Heart left ventricle (tissue), 16 donors: ENCODE measurements at regions not wholly inside any gene's neighbourhood (a gene's known extent, or its start where the extent isn't known, plus 50 kb on each side); places are given as distances from the start of the nearest gene placed in this dataset.

Experiments used
- ATAC-seq, 4 donors: fragments of 200-7000 bp; cut with Tn5 transposase; one replicate each; pipeline ENCODE4 v1.9.1; 2020 to 2022; ENCODE audit warnings: moderate library complexity in 4 of 4, mild to moderate bottlenecking in 3 of 4, moderate number of reproducible peaks in 1 of 4
- DNase-seq, 5 donors: peaks; one replicate each; pipeline ENCODE4 v3.0.0-alpha.2; 2020
- H3K27ac ChIP-seq, 12 donors: fragments of 200-600 bp; sonication (generic) in 4 of 12; one replicate each; pipeline versions ENCODE4 v1.5.0 to v1.8.0; 2016 to 2022; ENCODE audit warnings: mild to moderate bottlenecking in 2 of 12
- H3K27me3 ChIP-seq, 9 donors: fragments of 200-600 bp; sonication (generic) in 2 of 9; one replicate each; pipeline versions ENCODE4 v1.5.1 to v1.8.0; 2016 to 2022; ENCODE audit warnings: mild to moderate bottlenecking in 3 of 9
- H3K36me3 ChIP-seq, 9 donors: fragments of 200-600 bp; sonication (generic) in 2 of 9; one replicate each; pipeline versions ENCODE4 v1.5.0 to v1.8.0; 2018 to 2022; ENCODE audit warnings: mild to moderate bottlenecking in 2 of 9
- H3K4me1 ChIP-seq, 12 donors: fragments of 200-600 bp; sonication (generic) in 4 of 12; one replicate each; pipeline versions ENCODE4 v1.5.0 to v1.8.0; 2016 to 2022; ENCODE audit warnings: mild to moderate bottlenecking in 3 of 12
- H3K4me3 ChIP-seq, 12 donors: fragments of 200-600 bp; sonication (generic) in 4 of 12; one replicate each; pipeline versions ENCODE4 v1.5.0 to v1.8.0; 2017 to 2022; ENCODE audit warnings: mild to moderate bottlenecking in 9 of 12, moderate library complexity in 4 of 12
- H3K9me3 ChIP-seq, 12 donors: fragments of 200-600 bp; sonication (generic) in 4 of 12; one replicate each; pipeline versions ENCODE4 v1.5.0 to v1.8.0; 2016 to 2022; ENCODE audit warnings: mild to moderate bottlenecking in 1 of 12
- POLR2A ChIP-seq, 2 donors: fragments of 450-650 bp; IDR thresholded peaks; one replicate each; pipeline ENCODE4 v1.6.1; 2017; ENCODE audit warnings: antibody characterized with exemption in 2 of 2, mild to moderate bottlenecking in 2 of 2, moderate library complexity in 2 of 2
- WGBS, 4 donors: extraction: QIAGEN DNeasy Blood & Tissue Kit in 2 of 4; methylation state at CpG; one replicate each; pipeline versions ENCODE4 v1.1.5 to v1.1.7; 2013 to 2018; 5-methylcytosine and 5-hydroxymethylcytosine counted together
- intact Hi-C, 10 donors: fragments of 100-400 bp; cut with DNase I; formaldehyde crosslinking; loops; one replicate each; pipeline versions ENCODE4 v1.11.1 to v1.14.2; 2022
- TF ChIP-seq, protein P1 (sequence below), 12 donors: fragments of 200-600 bp; sonication (generic) in 4 of 12; IDR thresholded peaks; one replicate each; pipeline versions ENCODE4 v1.5.0 to v1.8.0; 2018 to 2022; ENCODE audit warnings: antibody characterized with exemption in 12 of 12, mild to moderate bottlenecking in 5 of 12
- donor health status: ischemic (EF 13 %, LVEDD 7.1; RV severe dilation, severe dysfunction).
- donor health status: healthy with polysubstance abuse.
- donor health status: DM: no; HTN: yes; CAD: no.
- donor health status: DM: no; HTN: no; CAD: no.
- donor health status: ischemic (EF 25% LVEDD 6.9; RV normal size, moderate dysfunction).
- donor health status: ischemic (EF 25% LVEDD 5.7; RV mildly dilated, moderate dysfunction).
- donor health status: healthy.
- donor health status: DM: yes; HTN: yes; CAD: no.
- donor health status: ischemic (EF 35%, LVEDD 5.7; RV mildly dilated, moderate dysfunction).
- donor health status: nonischemic (EF 11% LVEDD 7.7; RV severe dilation, severe dysfunction).
- donor health status: DM: yes; HTN: yes; CAD: no.
- donor health status: PGD.
- donor health status: ischemic (EF 29% LVEDD 5.4; RV normal size, mild dysfunction).
- donor health status: nonischemic (EF 23%, LVEDD 6.1; RV moderate dilation, normal function).

DNA sequence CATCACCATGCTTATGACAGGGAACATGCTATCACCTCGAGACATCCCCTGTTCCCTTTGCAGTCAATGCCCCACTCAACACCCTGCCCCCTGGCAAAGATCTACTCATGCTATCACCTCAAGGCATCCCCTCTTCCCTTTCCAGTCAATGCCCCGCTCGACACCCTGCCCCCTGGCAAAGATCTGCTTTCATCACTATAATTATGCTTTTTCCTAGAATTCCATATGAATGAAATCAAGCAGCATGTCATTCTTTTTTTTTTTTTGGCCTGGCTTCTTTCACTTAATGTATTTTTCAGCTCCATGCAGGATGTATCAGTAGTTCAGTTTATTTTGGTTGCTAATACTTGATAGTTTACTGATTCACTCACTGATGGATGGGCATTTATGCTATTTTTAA lies 554.9 kb downstream of the CDH26 start:
- TF ChIP-seq POLR2A (IDR thresholded peaks at IDR 0.05) = no peak
- TF ChIP-seq, protein P1, sequence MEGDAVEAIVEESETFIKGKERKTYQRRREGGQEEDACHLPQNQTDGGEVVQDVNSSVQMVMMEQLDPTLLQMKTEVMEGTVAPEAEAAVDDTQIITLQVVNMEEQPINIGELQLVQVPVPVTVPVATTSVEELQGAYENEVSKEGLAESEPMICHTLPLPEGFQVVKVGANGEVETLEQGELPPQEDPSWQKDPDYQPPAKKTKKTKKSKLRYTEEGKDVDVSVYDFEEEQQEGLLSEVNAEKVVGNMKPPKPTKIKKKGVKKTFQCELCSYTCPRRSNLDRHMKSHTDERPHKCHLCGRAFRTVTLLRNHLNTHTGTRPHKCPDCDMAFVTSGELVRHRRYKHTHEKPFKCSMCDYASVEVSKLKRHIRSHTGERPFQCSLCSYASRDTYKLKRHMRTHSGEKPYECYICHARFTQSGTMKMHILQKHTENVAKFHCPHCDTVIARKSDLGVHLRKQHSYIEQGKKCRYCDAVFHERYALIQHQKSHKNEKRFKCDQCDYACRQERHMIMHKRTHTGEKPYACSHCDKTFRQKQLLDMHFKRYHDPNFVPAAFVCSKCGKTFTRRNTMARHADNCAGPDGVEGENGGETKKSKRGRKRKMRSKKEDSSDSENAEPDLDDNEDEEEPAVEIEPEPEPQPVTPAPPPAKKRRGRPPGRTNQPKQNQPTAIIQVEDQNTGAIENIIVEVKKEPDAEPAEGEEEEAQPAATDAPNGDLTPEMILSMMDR (IDR thresholded peaks at IDR 0.05) = no peak
- ATAC-seq (no peak), DNase-seq (no peak)
- Histone ChIP-seq H3K4me3 (no peak overlapping the region), H3K4me1 (no peaks in the 10 kb centered on the region), H3K27me3 (no peaks in the 10 kb centered on the region), H3K9me3 (peaks cover 0 to 4% (median 0%) of the 10 kb centered on the region in 12 donors), H3K27ac (no peak overlapping the region), H3K36me3 (no peaks in the 10 kb centered on the region)
- WGBS, 4 donors = 53 to 68% (median 66%) methylated on average over 3 of the region's 3 CpGs
- intact Hi-C loops = no loop called here

DNA sequence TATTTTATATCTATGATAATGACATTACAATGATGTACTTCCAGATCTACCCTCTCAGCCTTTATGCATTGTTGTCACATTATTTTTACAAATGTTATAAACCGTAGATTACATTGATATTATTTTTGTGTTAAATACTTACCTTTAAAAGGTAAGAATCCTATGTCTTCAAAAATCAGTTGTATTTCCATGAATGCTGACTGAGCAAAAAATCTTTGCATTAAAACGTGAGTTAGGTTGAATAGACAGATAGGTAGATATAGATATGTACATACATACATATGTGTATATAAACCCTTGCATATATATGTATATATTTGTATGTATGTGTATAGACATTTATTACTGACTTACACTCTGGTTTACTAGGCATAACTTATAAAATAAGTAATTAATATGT lies 558.2 kb downstream of the CDH26 start:
- peaks cover 0 to 5% (median 0%) of the 10 kb centered on the region in 9 donors for H3K27me3 ChIP-seq

DNA sequence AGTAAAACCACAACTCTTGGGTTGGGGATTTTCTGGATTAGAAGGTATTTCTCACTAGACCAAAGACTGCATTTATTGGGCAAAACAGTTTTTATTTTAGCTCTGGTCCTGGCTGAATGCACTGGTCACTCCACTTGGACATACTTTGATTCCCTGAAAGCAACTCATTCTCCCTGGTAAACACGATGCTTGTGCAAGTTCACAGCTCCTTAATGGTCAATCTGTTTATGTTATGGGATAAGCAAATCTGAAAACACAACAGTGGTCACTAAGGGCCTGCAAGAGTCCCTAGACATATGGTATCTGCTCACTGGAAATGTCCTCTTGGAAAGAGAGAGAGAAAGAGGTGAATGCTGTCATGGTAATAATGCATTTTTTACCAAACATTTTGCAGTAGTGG lies 559.8 kb downstream of the CDH26 start:
- TF ChIP-seq, protein P1 (IDR thresholded peaks at IDR 0.05) = no peak
- TF ChIP-seq POLR2A (IDR thresholded peaks at IDR 0.05) = no peak
- ATAC-seq (no peak), DNase-seq (no peak)
- intact Hi-C loops = no loop called here
- Histone ChIP-seq H3K27me3 (peaks cover 0 to 5% (median 0%) of the 10 kb centered on the region in 9 donors), H3K36me3 (no peaks in the 10 kb centered on the region), H3K4me3 (no peak overlapping the region), H3K4me1 (no peaks in the 10 kb centered on the region), H3K27ac (no peak overlapping the region), H3K9me3 (peaks cover 0 to 4% (median 0%) of the 10 kb centered on the region in 12 donors)
- 65 to 87% (median 83%) methylated on average over 1 of the region's 1 CpG for WGBS, 4 donors

More for the DNA sequence above, 558.2 kb downstream of the CDH26 start:
- ATAC-seq (no peak), DNase-seq (no peak)
- intact Hi-C loops = no loop called here
- Histone ChIP-seq H3K9me3 (peaks cover 0 to 4% (median 0%) of the 10 kb centered on the region in 12 donors), H3K27ac (no peak overlapping the region), H3K36me3 (no peaks in the 10 kb centered on the region), H3K4me3 (no peak overlapping the region), H3K4me1 (no peaks in the 10 kb centered on the region)
- 79 to 88% (median 86%) methylated on average over 2 of the region's 2 CpGs for WGBS, 4 donors
- TF ChIP-seq, protein P1 (IDR thresholded peaks at IDR 0.05) = no peak
- TF ChIP-seq POLR2A (IDR thresholded peaks at IDR 0.05) = no peak

DNA sequence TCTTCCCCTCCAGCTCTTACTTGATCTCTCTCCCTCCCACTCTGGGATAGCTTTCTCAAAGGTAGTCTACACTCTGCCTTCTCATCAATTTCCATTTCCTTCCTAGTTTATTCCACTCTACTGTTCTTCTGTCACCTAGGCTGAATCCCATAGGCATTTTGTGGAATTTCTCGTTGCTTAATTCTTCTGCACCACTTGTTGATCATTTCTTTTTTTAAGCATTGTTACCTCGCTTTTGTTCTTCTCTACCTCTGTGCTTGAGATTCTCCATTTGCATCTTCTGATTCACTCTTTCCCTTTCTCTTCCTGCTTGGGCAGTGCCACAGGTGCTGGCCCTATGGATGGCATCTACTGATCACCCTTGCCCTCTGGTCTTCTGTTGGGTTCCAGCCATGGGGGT lies 567.2 kb downstream of the CDH26 start:
- DNase-seq = no peak
- H3K27ac ChIP-seq = no peak overlapping the region
- no peak overlapping the region for H3K4me3 ChIP-seq
- no peaks in the 10 kb centered on the region for H3K9me3 ChIP-seq
- H3K36me3 ChIP-seq = no peaks in the 10 kb centered on the region
- intact Hi-C loops = no loop called here
- H3K27me3 ChIP-seq = no peaks in the 10 kb centered on the region
- no peak for ATAC-seq
- TF ChIP-seq, protein P1 (IDR thresholded peaks at IDR 0.05) = no peak
- TF ChIP-seq POLR2A (IDR thresholded peaks at IDR 0.05) = no peak
- no peaks in the 10 kb centered on the region for H3K4me1 ChIP-seq
- 82 to 92% (median 88%) methylated on average over 2 of the region's 2 CpGs for WGBS, 4 donors
